Astrocyte (in vitro differentiated cells and primary cell): ENCODE measurements at regions not wholly inside any gene's neighbourhood (a gene's known extent, or its start where the extent isn't known, plus 50 kb on each side); places are given as distances from the start of the nearest gene placed in this dataset.

Experiments used
- DNase-seq: peaks from one replicate; pipeline ENCODE4 v3.0.0-alpha.2; 2010; ENCODE audit warnings: low read depth
- FAIRE-seq: peaks from 2 replicates; lab custom pipeline; 2011; peaks lifted over from hg19 to GRCh38; lab: Jason Lieb, UNC
- H2AFZ ChIP-seq: 2 replicates; pipeline ENCODE4 v1.6.0; 2012; ENCODE audit warnings: low read depth, low read length, inconsistent platforms
- H3K27ac ChIP-seq: 2 replicates; pipeline ENCODE4 v1.5.1; 2011; ENCODE audit warnings: low read depth, low read length, inconsistent platforms
- H3K27me3 ChIP-seq: 2 replicates; pipeline ENCODE4 v1.6.0; 2011; ENCODE audit warnings: low read length, inconsistent platforms; ENCODE audit not compliant: insufficient read depth
- H3K36me3 ChIP-seq: 2 replicates; pipeline ENCODE4 v1.5.1; 2011; ENCODE audit warnings: low read length, inconsistent platforms; ENCODE audit not compliant: insufficient read depth
- H3K4me1 ChIP-seq: 2 replicates; pipeline ENCODE4 v1.5.1; 2011; ENCODE audit warnings: low read length, inconsistent platforms; ENCODE audit not compliant: insufficient read depth
- H3K4me2 ChIP-seq: 2 replicates; pipeline ENCODE4 v1.6.0; 2012; ENCODE audit warnings: low read length, inconsistent platforms
- H3K4me3 ChIP-seq: 2 replicates; pipeline ENCODE4 v1.5.1; 2011; ENCODE audit warnings: low read depth, mild to moderate bottlenecking, low read length, inconsistent platforms; ENCODE audit not compliant: insufficient read depth
- H3K79me2 ChIP-seq: 2 replicates; pipeline ENCODE4 v1.6.0; 2012; ENCODE audit warnings: mild to moderate bottlenecking, low read length, inconsistent platforms; ENCODE audit not compliant: insufficient read depth
- H3K9ac ChIP-seq: 2 replicates; pipeline ENCODE4 v1.6.0; 2012; ENCODE audit warnings: mild to moderate bottlenecking, low read length, inconsistent platforms
- H3K9me3 ChIP-seq: 2 replicates; pipeline ENCODE4 v1.5.1; 2012; ENCODE audit warnings: low read depth, mild to moderate bottlenecking, low read length, inconsistent platforms; ENCODE audit not compliant: insufficient read depth
- H4K20me1 ChIP-seq: 2 replicates; pipeline ENCODE4 v1.6.0; 2012; ENCODE audit warnings: low read length, inconsistent platforms; ENCODE audit not compliant: insufficient read depth
- H3K27ac Mint-ChIP-seq: one replicate; pipeline ENCODE4 v1.8.0; 2021; ENCODE audit warnings: mild to moderate bottlenecking, mixed read lengths; ENCODE audit not compliant: unreplicated experiment
- H3K27me3 Mint-ChIP-seq: one replicate; pipeline ENCODE4 v1.8.0; 2021; ENCODE audit warnings: low read depth, mixed read lengths; ENCODE audit not compliant: unreplicated experiment
- H3K36me3 Mint-ChIP-seq: one replicate; pipeline ENCODE4 v1.8.0; 2021; ENCODE audit warnings: low read depth, mixed read lengths; ENCODE audit not compliant: unreplicated experiment
- H3K4me1 Mint-ChIP-seq: one replicate; pipeline ENCODE4 v1.8.0; 2021; ENCODE audit warnings: low read depth, mixed read lengths; ENCODE audit not compliant: unreplicated experiment
- H3K4me3 Mint-ChIP-seq: one replicate; pipeline ENCODE4 v1.8.0; 2021; ENCODE audit warnings: mild to moderate bottlenecking, moderate library complexity, mixed read lengths; ENCODE audit not compliant: unreplicated experiment
- H3K9me3 Mint-ChIP-seq: one replicate; pipeline ENCODE4 v1.8.0; 2021; ENCODE audit warnings: mild to moderate bottlenecking, mixed read lengths; ENCODE audit not compliant: unreplicated experiment
- CTCF ChIP-seq: IDR thresholded peaks from 2 replicates; pipeline ENCODE4 v1.5.1; 2011; ENCODE audit warnings: low read depth, mild to moderate bottlenecking, inconsistent platforms, low read length, moderate library complexity; ENCODE audit not compliant: insufficient read depth
- EZH2 ChIP-seq: IDR thresholded peaks from 2 replicates; pipeline ENCODE4 v1.6.1; 2012; ENCODE audit warnings: mild to moderate bottlenecking, low read length, inconsistent platforms; ENCODE audit not compliant: insufficient read depth

GRCh38 chr2:59798687-59799232 lies 754.7 kb downstream of the BCL11A start:
- Histone ChIP-seq H3K27ac (no peak overlapping the region), H4K20me1 (no peaks in the 10 kb centered on the region), H3K9me3 (no peaks in the 10 kb centered on the region), H3K4me3 (no peak overlapping the region), H2AFZ (no peak overlapping the region), H3K27me3 (no peaks in the 10 kb centered on the region), H3K79me2 (no peaks in the 10 kb centered on the region), H3K9ac (no peak overlapping the region), H3K36me3 (no peaks in the 10 kb centered on the region), H3K4me2 (no peak overlapping the region), H3K4me1 (no peaks in the 10 kb centered on the region)
- Mint-ChIP-seq H3K27me3 (peaks cover 2% of the 10 kb centered on the region), H3K4me1 (no peaks in the 10 kb centered on the region), H3K27ac (no peak overlapping the region), H3K4me3 (no peak overlapping the region), H3K9me3 (peaks cover 2% of the 10 kb centered on the region), H3K36me3 (no peaks in the 10 kb centered on the region)
- no peak for DNase-seq
- TF ChIP-seq CTCF (no peak), EZH2 (no peak)
- FAIRE-seq, result no peak

GRCh38 chr2:59791004-59791618 lies 762.3 kb downstream of the BCL11A start:
- Histone ChIP-seq H3K4me3 (no peak overlapping the region), H3K9me3 (no peaks in the 10 kb centered on the region), H3K9ac (no peak overlapping the region), H3K36me3 (no peaks in the 10 kb centered on the region), H3K4me2 (no peak overlapping the region), H3K27ac (no peak overlapping the region), H4K20me1 (no peaks in the 10 kb centered on the region), H3K4me1 (no peaks in the 10 kb centered on the region), H3K79me2 (no peaks in the 10 kb centered on the region), H2AFZ (no peak overlapping the region), H3K27me3 (no peaks in the 10 kb centered on the region)
- H3K4me1 Mint-ChIP-seq, result no peaks in the 10 kb centered on the region
- H3K27ac Mint-ChIP-seq, result no peak overlapping the region
- FAIRE-seq (no peak), DNase-seq (no peak)
- peaks cover 2% of the 10 kb centered on the region for H3K27me3 Mint-ChIP-seq
- no peaks in the 10 kb centered on the region for H3K36me3 Mint-ChIP-seq
- no peak for TF ChIP-seq EZH2
- TF ChIP-seq CTCF, result no peak
- no peak overlapping the region for H3K4me3 Mint-ChIP-seq
- no peaks in the 10 kb centered on the region for H3K9me3 Mint-ChIP-seq
